Right lobe of liver (tissue), 4 donors: ENCODE measurements at regions not wholly inside any gene's neighbourhood (a gene's known extent, or its start where the extent isn't known, plus 50 kb on each side); places are given as distances from the start of the nearest gene placed in this dataset.

Experiments
- CTCF ChIP-seq, 4 donors: fragments of 200-600 bp in 3 of 4; fragments of 450-650 bp in 1 of 4; IDR thresholded peaks; one replicate each; pipeline versions ENCODE4 v1.5.1 to v1.8.0; 2016 to 2022; ENCODE audit warnings: antibody characterized with exemption in 4 of 4, mild to moderate bottlenecking in 2 of 4
- POLR2A ChIP-seq: fragments of 450-650 bp; IDR thresholded peaks from one replicate; pipeline ENCODE4 v1.6.1; 2017; ENCODE audit warnings: antibody characterized with exemption, mild to moderate bottlenecking
- donor health status: DM: no; HTN: no; CAD: no.
- donor health status: DM: no; HTN: no; CAD: no.
- donor health status: DM: no; HTN: yes; CAD: no.

GRCh38 chr2:45127891-45128290, 118.6 kb upstream of the SIX2 start:
- no peak for TF ChIP-seq CTCF (IDR thresholded peaks at IDR 0.05)
- no peak for TF ChIP-seq POLR2A
